Lung (tissue), 11 donors: ENCODE measurements at regions not wholly inside any gene's neighbourhood (a gene's known extent, or its start where the extent isn't known, plus 50 kb on each side); places are given as distances from the start of the nearest gene placed in this dataset.

Source experiments
- ATAC-seq: fragments of 200-7000 bp; cut with Tn5 transposase; one replicate; pipeline ENCODE4 v1.9.1; 2020; ENCODE audit warnings: moderate number of reproducible peaks; ENCODE audit not compliant: insufficient read depth, low FRiP score
- DNase-seq, 3 donors: peaks; one replicate each; pipeline ENCODE4 v3.0.0-alpha.2; 2013 to 2017
- H3K27ac ChIP-seq, 2 donors: one replicate each; pipeline ENCODE4 v1.5.1; 2013; ENCODE audit warnings: mild to moderate bottlenecking in 2 of 2, moderate library complexity in 2 of 2, control low read depth in 1 of 2, inconsistent platforms in 1 of 2, low read depth in 1 of 2, low read length in 1 of 2
- H3K27me3 ChIP-seq, 3 donors: one replicate each; pipeline ENCODE4 v1.5.1; 2013; ENCODE audit warnings: low read length in 2 of 3; ENCODE audit not compliant: control insufficient read depth in 3 of 3, insufficient read depth in 3 of 3
- H3K36me3 ChIP-seq, 4 donors: one replicate each; pipeline ENCODE4 v1.5.1; 2013; ENCODE audit warnings: low read length in 4 of 4, mild to moderate bottlenecking in 1 of 4, moderate library complexity in 1 of 4; ENCODE audit not compliant: control insufficient read depth in 4 of 4, insufficient read depth in 4 of 4
- H3K4me1 ChIP-seq, 5 donors: one replicate each; pipeline ENCODE4 v1.5.1; 2013; ENCODE audit warnings: low read length in 5 of 5, mild to moderate bottlenecking in 2 of 5, moderate library complexity in 1 of 5; ENCODE audit not compliant: control insufficient read depth in 5 of 5, insufficient read depth in 5 of 5
- H3K4me3 ChIP-seq: one replicate; pipeline ENCODE4 v1.5.1; 2013; ENCODE audit warnings: mild to moderate bottlenecking, control low read depth, moderate library complexity
- H3K9ac ChIP-seq, 2 donors: one replicate each; pipeline ENCODE4 v1.5.1; 2013; ENCODE audit warnings: low read length in 2 of 2, control low read depth in 1 of 2; ENCODE audit not compliant: insufficient read depth in 1 of 2
- H3K9me3 ChIP-seq, 4 donors: one replicate each; pipeline ENCODE4 v1.5.1; 2013; ENCODE audit warnings: low read length in 3 of 4, mild to moderate bottlenecking in 1 of 4, moderate library complexity in 1 of 4; ENCODE audit not compliant: control insufficient read depth in 4 of 4, insufficient read depth in 3 of 4
- CTCF ChIP-seq: IDR thresholded peaks from 2 replicates; pipeline ENCODE4 v1.5.1; 2012; ENCODE audit warnings: mild to moderate bottlenecking; ENCODE audit errors: control extremely low read depth, extremely low read depth
- WGBS, 2 donors: extraction: QIAGEN DNeasy Blood & Tissue Kit; methylation state at CpG; one replicate each; pipeline ENCODE4 v1.1.7; 2013; 5-methylcytosine and 5-hydroxymethylcytosine counted together
- donor health status: control.
- donor health status: control.
- donor health status: Bipolar disorder and iron deficiency.
- donor health status: healthy.
- donor health status: DM: yes; HTN: yes; CAD: no.

- H3K27ac ChIP-seq: no peak overlapping the region
- no peak for TF ChIP-seq CTCF
- ATAC-seq (no peak), DNase-seq (no peak)
- peaks cover 0 to 7% (median 0%) of the 10 kb centered on the region in 4 donors for H3K9me3 ChIP-seq
- H3K4me3 ChIP-seq: no peak overlapping the region
- H3K36me3 ChIP-seq: no peaks in the 10 kb centered on the region
- no peaks in the 10 kb centered on the region for H3K27me3 ChIP-seq
- H3K9ac ChIP-seq: no peak overlapping the region
- no peaks in the 10 kb centered on the region for H3K4me1 ChIP-seq
Measured at GRCh38 chrX:122268353-122268752, 915.7 kb upstream of the GRIA3 start.

GRCh38 chrX:122269243-122269781, 914.8 kb upstream of the GRIA3 start:
- TF ChIP-seq CTCF: no peak
- Histone ChIP-seq H3K36me3 (no peaks in the 10 kb centered on the region), H3K4me1 (no peaks in the 10 kb centered on the region), H3K4me3 (no peak overlapping the region), H3K9me3 (peaks cover 0 to 7% (median 0%) of the 10 kb centered on the region in 4 donors), H3K27me3 (no peaks in the 10 kb centered on the region), H3K9ac (no peak overlapping the region), H3K27ac (no peak overlapping the region)
- ATAC-seq (no peak), DNase-seq (no peak)

- Histone ChIP-seq H3K9ac (no peak overlapping the region), H3K4me1 (no peaks in the 10 kb centered on the region), H3K4me3 (no peak overlapping the region), H3K27me3 (no peaks in the 10 kb centered on the region), H3K36me3 (no peaks in the 10 kb centered on the region), H3K27ac (no peak overlapping the region), H3K9me3 (peaks cover 0 to 7% (median 0%) of the 10 kb centered on the region in 4 donors)
- DNase-seq (no peak), ATAC-seq (no peak)
- 77 to 89% methylated on average over 7 of the region's 7 CpGs for WGBS, 2 donors
- no peak for TF ChIP-seq CTCF
Measured at GRCh38 chrX:122270809-122271494, 913.1 kb upstream of the GRIA3 start.

- no peak for TF ChIP-seq CTCF
- ATAC-seq: no peak
- peaks cover 0 to 5% (median 0%) of the 10 kb centered on the region in 4 donors for H3K9me3 ChIP-seq
- H3K36me3 ChIP-seq: no peaks in the 10 kb centered on the region
- H3K4me1 ChIP-seq: no peaks in the 10 kb centered on the region
- WGBS, 2 donors: 43 to 78% methylated on average over 1 of the region's 1 CpG
- no peak overlapping the region for H3K4me3 ChIP-seq
- no peaks in the 10 kb centered on the region for H3K27me3 ChIP-seq
- H3K27ac ChIP-seq: no peak overlapping the region
- no peak overlapping the region for H3K9ac ChIP-seq
- DNase-seq: no peak
Measured at GRCh38 chrX:122272011-122272410, 912.1 kb upstream of the GRIA3 start.
